HG02973 (cell line): ENCODE measurements at regions not wholly inside any gene's neighbourhood (a gene's known extent, or its start where the extent isn't known, plus 50 kb on each side); places are given as distances from the start of the nearest gene placed in this dataset.

Source experiments
- ATAC-seq: cut with Tn5 transposase; IDR thresholded peaks from one replicate; pipeline ENCODE4 v1.9.1; 2021; ENCODE audit warnings: moderate library complexity; ENCODE audit not compliant: unreplicated experiment

GRCh38 chr3:159210336-159210735, 408.5 kb downstream of the MFSD1 start:
- ATAC-seq = no peak

GRCh38 chr3:159216311-159216710, 414.5 kb downstream of the MFSD1 start:
- ATAC-seq = no peak

- no peak for ATAC-seq
Observed at GRCh38 chr3:159219231-159219630, 417.4 kb downstream of the MFSD1 start.

GRCh38 chr3:159221335-159221734, 419.5 kb downstream of the MFSD1 start:
- no peak for ATAC-seq

GRCh38 chr3:159229116-159229680, 427.3 kb downstream of the MFSD1 start:
- ATAC-seq = no peak

GRCh38 chr3:159232966-159233365, 431.1 kb downstream of the MFSD1 start:
- no peak for ATAC-seq

GRCh38 chr3:159233734-159234133, 431.9 kb downstream of the MFSD1 start:
- no peak for ATAC-seq

GRCh38 chr3:159234306-159234705, 432.5 kb downstream of the MFSD1 start:
- ATAC-seq = no peak

- no peak for ATAC-seq
Observed at GRCh38 chr3:159236321-159236720, 434.5 kb downstream of the MFSD1 start.

GRCh38 chr3:159237226-159237625, 435.4 kb downstream of the MFSD1 start:
- no peak for ATAC-seq

GRCh38 chr3:159238646-159239045, 436.8 kb downstream of the MFSD1 start:
- ATAC-seq = no peak

- no peak for ATAC-seq
Observed at GRCh38 chr3:159239059-159239458, 437.2 kb downstream of the MFSD1 start.

- no peak for ATAC-seq
Observed at GRCh38 chr3:159244933-159245332, 443.1 kb downstream of the MFSD1 start.

GRCh38 chr3:159245871-159246270, 444.0 kb downstream of the MFSD1 start:
- ATAC-seq = no peak

GRCh38 chr3:159246385-159246784, 444.5 kb downstream of the MFSD1 start:
- no peak for ATAC-seq

GRCh38 chr3:159249472-159250174, 447.8 kb downstream of the MFSD1 start:
- ATAC-seq = no peak

GRCh38 chr3:159250961-159251360, 449.1 kb downstream of the MFSD1 start:
- no peak for ATAC-seq

- ATAC-seq = no peak
Observed at GRCh38 chr3:159252274-159252673, 450.4 kb downstream of the MFSD1 start.

GRCh38 chr3:159252772-159253384, 451.0 kb downstream of the MFSD1 start:
- no peak for ATAC-seq

- no peak for ATAC-seq
Observed at GRCh38 chr3:159253860-159254259, 452.0 kb downstream of the MFSD1 start.

- ATAC-seq = no peak
Observed at GRCh38 chr3:159257954-159258353, 456.1 kb downstream of the MFSD1 start.

- no peak for ATAC-seq
Observed at GRCh38 chr3:159258934-159259333, 457.1 kb downstream of the MFSD1 start.
